ENCODE measurements at regions not wholly inside any gene's neighbourhood (a gene's known extent, or its start where the extent isn't known, plus 50 kb on each side); places are given as distances from the start of the nearest gene placed in this dataset.

DNA sequence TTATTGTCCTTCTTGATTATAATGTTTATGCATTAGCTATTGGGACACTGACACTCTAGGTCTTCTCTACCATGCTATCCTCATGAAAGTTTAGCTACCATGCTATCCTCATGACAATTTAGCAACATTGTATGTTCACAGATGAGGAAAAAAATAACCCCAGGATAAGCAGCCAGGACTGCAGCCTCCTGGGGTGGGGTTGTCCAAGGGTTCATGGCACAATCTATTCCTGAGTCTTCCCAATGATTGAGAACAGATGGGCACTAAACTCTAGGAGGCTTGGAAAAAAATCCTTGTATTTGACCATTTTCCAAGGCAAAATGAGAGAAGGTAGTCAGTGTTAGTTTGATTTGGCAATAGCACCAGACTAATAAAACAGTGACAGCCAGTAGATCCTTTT, 619.8 kb upstream of the LCORL start:
- Histone ChIP-seq H3K9me3 (no peaks in the 10 kb centered on the region), H3K4me1 (peaks cover 0 to 20% (median 10%) of the 10 kb centered on the region in 4 donors), H3K27ac (no peak overlapping the region), H3K36me3 (no peaks in the 10 kb centered on the region), H3K4me3 (no peak overlapping the region), H3K27me3 (no peaks in the 10 kb centered on the region)
- no peak for DNase-seq
- no peak for TF ChIP-seq POLR2AphosphoS5 (IDR thresholded peaks at IDR 0.05)
- TF ChIP-seq EP300 (IDR thresholded peaks at IDR 0.05): no peak
- TF ChIP-seq, protein P1, sequence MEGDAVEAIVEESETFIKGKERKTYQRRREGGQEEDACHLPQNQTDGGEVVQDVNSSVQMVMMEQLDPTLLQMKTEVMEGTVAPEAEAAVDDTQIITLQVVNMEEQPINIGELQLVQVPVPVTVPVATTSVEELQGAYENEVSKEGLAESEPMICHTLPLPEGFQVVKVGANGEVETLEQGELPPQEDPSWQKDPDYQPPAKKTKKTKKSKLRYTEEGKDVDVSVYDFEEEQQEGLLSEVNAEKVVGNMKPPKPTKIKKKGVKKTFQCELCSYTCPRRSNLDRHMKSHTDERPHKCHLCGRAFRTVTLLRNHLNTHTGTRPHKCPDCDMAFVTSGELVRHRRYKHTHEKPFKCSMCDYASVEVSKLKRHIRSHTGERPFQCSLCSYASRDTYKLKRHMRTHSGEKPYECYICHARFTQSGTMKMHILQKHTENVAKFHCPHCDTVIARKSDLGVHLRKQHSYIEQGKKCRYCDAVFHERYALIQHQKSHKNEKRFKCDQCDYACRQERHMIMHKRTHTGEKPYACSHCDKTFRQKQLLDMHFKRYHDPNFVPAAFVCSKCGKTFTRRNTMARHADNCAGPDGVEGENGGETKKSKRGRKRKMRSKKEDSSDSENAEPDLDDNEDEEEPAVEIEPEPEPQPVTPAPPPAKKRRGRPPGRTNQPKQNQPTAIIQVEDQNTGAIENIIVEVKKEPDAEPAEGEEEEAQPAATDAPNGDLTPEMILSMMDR (IDR thresholded peaks at IDR 0.05): no peak
- intact Hi-C loops (cut with DNase I): no loop called here

DNA sequence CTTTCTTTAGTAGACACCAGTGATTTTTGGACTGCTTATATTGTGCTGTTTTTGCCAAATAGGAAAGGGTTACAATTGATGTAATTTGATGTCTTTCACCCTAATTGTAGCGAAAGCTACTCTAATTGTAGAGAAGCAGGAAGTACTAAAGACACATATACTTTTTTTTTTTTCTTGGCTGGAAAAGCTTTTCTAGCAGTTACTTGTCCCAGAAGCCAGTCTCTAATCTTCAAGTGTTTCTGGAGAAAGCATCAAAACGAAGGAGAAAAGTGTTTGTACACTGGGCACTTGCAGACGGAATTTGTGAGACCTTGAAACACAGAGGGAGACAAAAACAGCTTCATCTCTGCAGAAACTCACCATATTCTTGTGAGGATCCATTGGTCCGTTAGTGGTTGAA, 616.5 kb upstream of the LCORL start:
- 60 to 71% methylated on average over 4 of the region's 4 CpGs for WGBS, 2 donors
- intact Hi-C loops (cut with DNase I): no loop called here

DNA sequence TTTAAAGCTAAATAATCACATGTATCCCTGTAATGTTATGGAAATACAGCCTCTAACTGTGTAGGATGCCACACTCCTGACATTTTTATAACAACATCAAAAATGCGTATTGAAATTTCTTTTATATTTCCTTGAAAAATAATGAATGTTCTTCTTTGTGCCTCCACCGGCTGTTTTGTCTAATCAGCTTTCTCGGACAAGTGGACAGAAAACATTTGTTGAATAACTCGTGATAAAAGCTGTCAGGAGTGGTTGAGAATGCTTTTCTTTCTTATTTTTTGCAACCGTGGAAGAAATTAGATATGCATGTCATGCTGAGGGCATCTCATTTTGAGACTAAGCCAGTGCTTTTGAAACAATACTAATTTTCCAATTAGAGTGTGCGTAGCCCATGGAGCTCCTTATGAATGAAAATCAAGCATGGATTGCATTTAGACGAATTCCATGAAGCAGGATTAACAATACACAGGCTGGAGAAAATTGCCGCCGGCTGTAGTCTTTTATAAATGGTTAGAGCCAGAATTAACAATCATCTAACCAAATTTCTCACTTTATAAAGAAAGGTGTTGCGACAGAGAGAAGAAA, 614.5 kb upstream of the LCORL start:
- H3K36me3 ChIP-seq: no peaks in the 10 kb centered on the region
- no peak overlapping the region for H3K27ac ChIP-seq
- H3K4me3 ChIP-seq: no peak overlapping the region
- WGBS, 2 donors: 76 to 80% methylated on average over 10 of the region's 10 CpGs
- H3K9me3 ChIP-seq: no peaks in the 10 kb centered on the region
- no peak for DNase-seq
- TF ChIP-seq POLR2AphosphoS5 (IDR thresholded peaks at IDR 0.05) (no peak), POLR2A (IDR thresholded peaks at IDR 0.05) (no peak), EP300 (IDR thresholded peaks at IDR 0.05) (no peak)
- TF ChIP-seq, protein P1 (IDR thresholded peaks at IDR 0.05): no peak
- H3K4me1 ChIP-seq: no peaks in the 10 kb centered on the region
- intact Hi-C loops (cut with DNase I): no loop called here
- no peaks in the 10 kb centered on the region for H3K27me3 ChIP-seq

More for the DNA sequence above, 616.5 kb upstream of the LCORL start:
- no peaks in the 10 kb centered on the region for H3K36me3 ChIP-seq
- no peak for DNase-seq
- H3K4me3 ChIP-seq: no peak overlapping the region
- no peak overlapping the region for H3K27ac ChIP-seq
- H3K9me3 ChIP-seq: no peaks in the 10 kb centered on the region
- TF ChIP-seq POLR2AphosphoS5 (IDR thresholded peaks at IDR 0.05) (no peak), POLR2A (IDR thresholded peaks at IDR 0.05) (no peak), EP300 (IDR thresholded peaks at IDR 0.05) (no peak)
- TF ChIP-seq, protein P1 (IDR thresholded peaks at IDR 0.05): no peak
- no peaks in the 10 kb centered on the region for H3K27me3 ChIP-seq
- peaks cover 0 to under 1% (median 0%) of the 10 kb centered on the region in 4 donors for H3K4me1 ChIP-seq

DNA sequence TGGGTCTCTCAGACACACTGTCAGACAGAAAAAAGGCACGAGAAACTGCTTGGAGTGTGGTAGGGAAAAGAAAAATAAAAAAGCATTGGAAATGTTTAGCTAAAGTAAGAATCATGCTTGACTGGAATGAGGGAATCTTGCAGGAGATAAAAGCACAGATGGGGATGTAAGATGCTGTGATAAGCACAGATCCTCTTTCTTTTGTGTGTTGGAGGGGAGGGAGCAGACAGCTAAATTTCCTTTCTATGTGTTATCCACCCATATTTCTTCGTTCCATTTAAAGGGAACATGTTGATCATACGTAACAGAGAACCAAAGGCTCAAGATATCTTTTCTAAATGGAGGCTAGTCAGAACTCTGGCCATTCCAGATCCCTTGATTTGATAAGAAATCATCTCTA, 614.0 kb upstream of the LCORL start:
- no peaks in the 10 kb centered on the region for H3K4me1 ChIP-seq
- DNase-seq: no peak
- WGBS, 2 donors: 72 to 76% methylated on average over 3 of the region's 3 CpGs
- H3K9me3 ChIP-seq: no peaks in the 10 kb centered on the region
- no peaks in the 10 kb centered on the region for H3K36me3 ChIP-seq
- intact Hi-C loops (cut with DNase I): no loop called here
- H3K4me3 ChIP-seq: no peak overlapping the region
- H3K27me3 ChIP-seq: no peaks in the 10 kb centered on the region
- no peak overlapping the region for H3K27ac ChIP-seq
- TF ChIP-seq POLR2A (IDR thresholded peaks at IDR 0.05): no peak

DNA sequence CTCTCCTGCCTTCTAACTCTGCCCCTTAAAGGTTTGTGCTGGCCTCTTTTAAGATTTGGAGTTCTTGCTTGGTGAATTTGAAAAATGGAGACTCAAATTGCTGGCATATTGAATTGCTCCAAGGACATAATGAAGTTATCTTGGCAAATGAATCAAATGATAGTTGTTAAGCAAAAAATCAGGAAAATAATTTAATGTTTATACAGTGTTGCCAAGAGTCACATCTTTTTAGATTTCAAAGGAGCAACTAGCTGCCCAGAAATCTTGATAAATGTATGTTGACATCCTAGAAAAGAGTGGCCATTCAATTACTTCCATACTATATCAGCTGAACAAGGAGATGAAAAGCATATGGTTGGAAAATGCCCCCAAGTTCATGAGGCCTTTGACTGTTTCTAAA, 610.0 kb upstream of the LCORL start:
- no peak for TF ChIP-seq EP300 (IDR thresholded peaks at IDR 0.05)
- TF ChIP-seq POLR2A (IDR thresholded peaks at IDR 0.05): no peak
- no peak for TF ChIP-seq POLR2AphosphoS5 (IDR thresholded peaks at IDR 0.05)
- TF ChIP-seq, protein P1 (IDR thresholded peaks at IDR 0.05): no peak
- Histone ChIP-seq H3K4me3 (no peak overlapping the region), H3K27me3 (no peaks in the 10 kb centered on the region), H3K4me1 (no peaks in the 10 kb centered on the region), H3K36me3 (no peaks in the 10 kb centered on the region), H3K27ac (no peak overlapping the region), H3K9me3 (no peaks in the 10 kb centered on the region)
- DNase-seq: no peak
- intact Hi-C loops (cut with DNase I): no loop called here

Measured in sigmoid colon (tissue), 6 donors.